Medulla oblongata (tissue), 1 donor: ENCODE measurements at regions not wholly inside any gene's neighbourhood (a gene's known extent, or its start where the extent isn't known, plus 50 kb on each side); places are given as distances from the start of the nearest gene placed in this dataset.

Source experiments
- DNase-seq: peaks from one replicate; pipeline ENCODE4 v3.0.0-alpha.2; 2015; ENCODE audit errors: extremely low spot score

DNA sequence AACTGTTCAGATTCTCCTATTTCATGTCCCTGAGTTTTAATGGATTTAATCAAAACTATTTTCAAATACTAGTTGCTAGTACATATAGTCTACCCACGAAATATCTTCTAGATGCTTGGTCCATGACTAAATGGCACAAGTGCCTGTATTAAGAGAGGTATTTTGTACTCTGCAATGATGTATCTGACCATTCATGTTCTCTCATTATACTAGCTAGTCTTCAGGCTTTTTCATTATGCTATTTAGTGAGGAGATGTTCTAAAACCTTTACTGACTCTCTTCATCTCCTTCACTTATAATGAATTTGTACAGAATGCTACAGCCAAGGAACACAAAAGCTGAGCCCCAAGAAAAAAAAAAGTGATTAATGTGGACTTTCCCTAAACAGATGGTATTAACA lies 222.5 kb downstream of the AHR start:
- DNase-seq = no peak

DNA sequence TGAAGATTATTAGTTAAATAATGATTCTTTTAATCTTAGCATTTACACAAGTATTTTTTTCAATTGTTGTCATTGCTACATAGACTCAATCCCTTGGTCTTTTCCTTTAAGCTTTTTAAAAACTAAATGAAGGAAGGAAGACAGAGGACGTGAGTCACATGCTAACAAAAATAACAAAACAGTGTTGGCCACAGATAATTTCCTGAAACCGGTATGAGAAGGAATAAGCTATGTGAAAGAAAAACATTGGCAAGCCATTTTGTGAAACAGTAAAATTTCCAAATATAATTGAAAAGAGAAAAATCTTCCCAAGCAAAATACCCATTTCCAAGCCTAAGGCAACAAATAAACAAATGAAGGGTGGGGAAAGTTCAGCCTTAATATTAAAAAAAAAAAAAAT lies 223.0 kb downstream of the AHR start:
- DNase-seq = no peak

GRCh38 chr7:17523813-17524739 lies 225.6 kb downstream of the AHR start:
- no peak for DNase-seq

- no peak for DNase-seq
Measured at GRCh38 chr7:17524746-17525145, 226.3 kb downstream of the AHR start.

- no peak for DNase-seq
Measured at GRCh38 chr7:17526621-17527020, 228.2 kb downstream of the AHR start.

DNA sequence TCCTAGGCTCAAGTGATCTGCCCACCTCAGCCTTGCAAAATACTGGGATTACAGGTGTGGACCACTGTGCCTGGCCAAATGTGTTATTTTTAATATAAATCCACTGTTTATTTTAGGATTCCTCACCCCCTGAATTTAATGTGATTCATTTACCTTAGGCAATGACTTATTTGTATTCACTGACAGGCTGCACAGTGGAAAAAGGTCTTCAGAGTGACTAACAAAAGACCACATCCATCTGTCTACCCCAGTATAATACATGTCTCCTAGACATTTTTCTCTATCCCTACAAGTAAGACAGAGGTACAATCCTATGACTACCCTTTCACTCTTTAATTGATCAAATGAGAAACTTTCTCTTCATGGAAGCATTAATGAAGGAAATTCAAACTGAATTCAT lies 230.2 kb downstream of the AHR start:
- no peak for DNase-seq

DNA sequence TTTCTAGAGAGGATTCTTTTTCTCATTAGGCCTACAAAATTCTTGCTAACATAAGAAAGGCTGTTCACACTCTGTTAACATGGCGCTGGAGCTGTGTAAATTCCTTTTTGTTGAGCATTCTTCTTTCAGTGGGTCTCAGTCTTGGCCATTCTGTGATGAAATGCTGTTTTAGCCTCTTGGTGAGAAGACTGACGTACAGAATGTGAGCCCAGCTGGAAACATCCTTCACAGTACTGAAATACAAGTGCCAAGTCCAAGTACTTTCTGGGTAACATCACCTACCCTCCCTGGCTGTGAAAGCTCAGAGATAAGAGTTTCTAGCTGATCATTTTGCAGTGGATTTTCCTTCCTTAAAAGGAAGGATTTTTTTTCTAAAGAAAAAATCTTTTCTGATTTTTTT lies 231.8 kb downstream of the AHR start:
- no peak for DNase-seq

DNA sequence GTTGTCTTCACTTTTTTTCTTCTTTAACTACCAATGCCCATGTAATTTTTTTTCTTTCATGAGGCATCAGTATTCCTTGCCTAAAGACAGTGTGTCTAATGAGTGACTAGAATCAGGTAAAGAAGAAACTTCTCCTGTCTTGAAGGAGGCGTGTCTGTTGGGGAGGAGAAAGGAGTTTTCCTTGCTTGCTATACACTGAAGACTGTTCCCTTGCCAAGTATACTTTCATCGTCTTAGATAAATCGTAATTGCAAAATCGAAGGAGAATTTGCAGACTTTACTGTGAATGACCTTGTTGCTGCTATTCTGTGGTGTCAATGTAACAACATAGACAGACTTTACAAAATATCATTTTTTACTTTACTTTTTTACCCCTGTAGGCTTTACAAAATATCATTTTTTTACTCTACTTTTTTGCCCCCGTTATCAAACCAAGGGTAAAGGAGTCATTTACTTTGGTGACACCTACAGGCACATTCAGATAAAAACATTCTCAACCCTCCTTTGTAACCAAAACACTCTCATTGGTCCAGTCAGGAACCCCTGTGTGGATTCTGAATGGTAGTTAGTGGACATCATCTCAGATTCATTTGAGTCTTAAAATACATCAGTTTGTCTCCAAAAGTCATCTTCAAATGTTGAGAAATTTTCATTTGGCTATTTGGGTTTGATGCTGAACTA lies 232.4 kb downstream of the AHR start:
- DNase-seq = peak; percentile 23

GRCh38 chr7:17532861-17533404 lies 234.5 kb downstream of the AHR start:
- no peak for DNase-seq

GRCh38 chr7:17534348-17534747 lies 235.9 kb downstream of the AHR start:
- no peak for DNase-seq

- DNase-seq = no peak
Measured at GRCh38 chr7:17535776-17536175, 237.3 kb downstream of the AHR start.

DNA sequence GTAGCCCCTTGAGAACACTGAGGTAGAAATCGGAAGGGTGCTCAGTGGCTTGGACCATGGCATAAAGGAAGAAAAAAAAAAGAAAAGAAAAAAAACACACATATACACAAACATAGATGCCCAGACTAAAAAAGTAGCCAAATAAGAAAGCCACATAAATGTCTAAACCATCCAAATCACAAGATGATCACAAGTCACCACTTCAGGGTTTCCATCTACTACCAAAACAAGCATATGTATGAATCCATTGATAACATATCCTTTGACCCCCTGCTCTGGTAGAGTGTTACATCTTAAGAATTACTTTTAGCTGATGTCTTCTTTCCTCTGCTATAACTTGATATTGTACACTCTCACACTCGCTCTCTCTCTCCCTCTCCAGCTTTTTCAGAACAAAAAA lies 245.9 kb downstream of the AHR start:
- DNase-seq = no peak

DNA sequence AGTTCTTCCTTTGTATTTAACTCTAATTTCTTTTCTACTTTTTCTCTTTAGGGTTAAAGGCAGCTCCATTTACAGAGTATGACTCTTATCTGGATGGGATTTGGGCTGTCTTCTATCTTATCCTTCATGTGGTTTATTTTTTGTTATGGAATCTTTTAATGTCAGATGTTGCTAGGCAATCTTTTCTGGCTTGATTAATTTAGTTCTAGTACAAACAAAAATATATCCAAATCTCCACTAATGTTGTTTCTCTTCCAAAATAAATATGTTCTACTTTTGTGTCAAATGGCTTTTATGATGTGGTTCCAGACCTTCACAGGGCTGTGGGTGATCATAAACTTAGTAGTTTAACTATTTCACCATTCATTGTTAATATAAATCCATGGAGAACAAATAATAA lies 246.9 kb downstream of the AHR start:
- no peak for DNase-seq

GRCh38 chr7:17546189-17546588 lies 247.7 kb downstream of the AHR start:
- peak; percentile 35 for DNase-seq

DNA sequence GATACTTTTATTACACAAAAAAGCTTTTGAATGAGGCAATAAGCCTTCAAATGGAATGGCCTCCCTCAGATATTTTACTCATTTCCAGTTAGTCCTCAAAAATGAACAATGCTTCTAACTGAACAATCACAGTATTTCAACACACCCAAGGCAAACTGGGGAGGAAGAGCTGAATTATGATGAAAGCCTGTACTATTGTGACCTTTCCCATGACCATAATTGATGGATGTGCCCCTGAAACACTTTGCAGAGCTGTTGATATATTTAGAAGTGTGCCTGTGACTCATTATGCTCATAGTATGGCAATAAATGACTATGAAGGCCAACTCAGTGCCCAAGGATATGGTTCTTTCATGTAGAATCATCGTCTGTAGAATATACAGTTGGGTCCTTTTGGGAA lies 248.1 kb downstream of the AHR start:
- no peak for DNase-seq

- DNase-seq = no peak
Measured at GRCh38 chr7:17548014-17548653, 249.7 kb downstream of the AHR start.

DNA sequence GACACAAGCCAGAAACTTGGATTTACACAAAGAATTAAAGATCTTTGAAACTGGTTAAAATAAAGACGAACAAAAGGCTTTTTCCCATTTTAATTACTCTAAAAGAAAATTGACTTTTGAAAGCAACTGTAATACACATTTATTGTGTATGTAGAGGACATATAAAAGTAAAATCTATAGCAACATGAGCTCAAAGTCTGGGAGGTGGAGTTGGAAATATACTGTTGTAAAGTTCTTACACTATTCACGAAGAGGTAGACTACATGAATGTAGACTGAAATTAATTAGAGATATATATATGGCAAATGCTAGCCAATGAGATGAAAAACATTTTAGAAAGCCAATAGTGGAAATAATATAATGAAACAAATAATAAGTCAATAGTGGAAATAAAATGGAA lies 251.0 kb downstream of the AHR start:
- DNase-seq = no peak

DNA sequence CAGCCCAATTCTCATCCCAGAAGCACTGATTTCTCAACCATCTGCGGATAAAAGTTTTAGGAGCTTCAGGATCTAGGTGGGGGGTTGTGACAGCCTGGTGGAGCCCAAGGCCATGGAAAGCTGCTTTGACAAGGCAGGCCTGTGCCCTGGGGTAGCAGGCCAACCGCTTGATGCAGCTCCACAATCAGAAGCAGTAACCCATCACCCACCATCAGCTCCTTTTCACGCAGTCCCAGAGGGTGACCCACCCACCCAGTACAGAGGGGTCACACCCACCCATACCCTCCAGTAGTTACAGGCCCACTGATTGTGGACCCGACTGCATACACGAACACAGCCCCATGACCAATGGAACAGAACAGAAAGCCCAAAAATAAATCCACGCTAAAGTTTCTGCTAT lies 253.9 kb downstream of the AHR start:
- DNase-seq = no peak

- DNase-seq = no peak
Measured at GRCh38 chr7:17552952-17553351, 254.5 kb downstream of the AHR start.

- DNase-seq = no peak
Measured at GRCh38 chr7:17554341-17555015, 256.0 kb downstream of the AHR start.

GRCh38 chr7:17556247-17556956 lies 257.9 kb downstream of the AHR start:
- DNase-seq = no peak
